ENCODE measurements at regions not wholly inside any gene's neighbourhood (a gene's known extent, or its start where the extent isn't known, plus 50 kb on each side); places are given as distances from the start of the nearest gene placed in this dataset.

DNA sequence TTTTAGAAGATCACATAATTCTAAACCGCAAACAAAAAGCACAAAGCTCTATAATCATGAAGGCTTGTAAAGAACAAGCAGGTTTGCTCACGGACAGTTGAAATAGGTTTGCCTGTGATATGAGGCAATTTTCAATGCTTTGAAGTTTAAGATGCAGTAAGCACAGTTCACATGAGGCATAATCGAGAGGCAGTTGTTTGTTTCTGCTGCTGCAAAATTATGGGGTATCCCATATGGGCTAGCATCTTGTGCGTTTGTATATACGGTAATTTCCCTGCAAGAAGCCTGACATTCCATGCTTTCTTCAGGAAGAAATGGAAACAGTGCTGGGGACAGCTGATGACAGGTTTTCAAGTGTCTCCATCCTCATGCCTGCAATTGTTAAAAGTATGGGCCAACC is 94.6 kb upstream of the MC3R start:
- Histone ChIP-seq H4K20me1 (ENCODE audit: insufficient read depth, low read length) (no peaks in the 10 kb centered on the region), H3K79me2 (ENCODE audit: low read length) (no peaks in the 10 kb centered on the region), H3K27ac (ENCODE audit: low read length) (no peak overlapping the region), H2AFZ (ENCODE audit: low read length) (no peak overlapping the region), H3K9me2 (replicated peaks; ENCODE audit: insufficient read depth, low read length) (no peaks in the 10 kb centered on the region), H3K27me3 (replicated peaks; ENCODE audit: insufficient read depth, low read length) (no peaks in the 10 kb centered on the region), H3K9me3 (replicated peaks; ENCODE audit: insufficient read depth, low read length) (no peaks in the 10 kb centered on the region), H3K4me2 (ENCODE audit: low read depth, low read length) (no peak overlapping the region), H3K4me1 (ENCODE audit: low read length) (no peaks in the 10 kb centered on the region), H3F3A (ENCODE audit: insufficient read depth, low read length) (no peaks in the 10 kb centered on the region), H3K9ac (ENCODE audit: low read length) (no peak overlapping the region), H3K4me3 (ENCODE audit: low read length) (no peak overlapping the region), H3K36me3 (replicated peaks; ENCODE audit: insufficient read depth, low read length) (no peaks in the 10 kb centered on the region)
- TF ChIP-seq, protein P1, sequence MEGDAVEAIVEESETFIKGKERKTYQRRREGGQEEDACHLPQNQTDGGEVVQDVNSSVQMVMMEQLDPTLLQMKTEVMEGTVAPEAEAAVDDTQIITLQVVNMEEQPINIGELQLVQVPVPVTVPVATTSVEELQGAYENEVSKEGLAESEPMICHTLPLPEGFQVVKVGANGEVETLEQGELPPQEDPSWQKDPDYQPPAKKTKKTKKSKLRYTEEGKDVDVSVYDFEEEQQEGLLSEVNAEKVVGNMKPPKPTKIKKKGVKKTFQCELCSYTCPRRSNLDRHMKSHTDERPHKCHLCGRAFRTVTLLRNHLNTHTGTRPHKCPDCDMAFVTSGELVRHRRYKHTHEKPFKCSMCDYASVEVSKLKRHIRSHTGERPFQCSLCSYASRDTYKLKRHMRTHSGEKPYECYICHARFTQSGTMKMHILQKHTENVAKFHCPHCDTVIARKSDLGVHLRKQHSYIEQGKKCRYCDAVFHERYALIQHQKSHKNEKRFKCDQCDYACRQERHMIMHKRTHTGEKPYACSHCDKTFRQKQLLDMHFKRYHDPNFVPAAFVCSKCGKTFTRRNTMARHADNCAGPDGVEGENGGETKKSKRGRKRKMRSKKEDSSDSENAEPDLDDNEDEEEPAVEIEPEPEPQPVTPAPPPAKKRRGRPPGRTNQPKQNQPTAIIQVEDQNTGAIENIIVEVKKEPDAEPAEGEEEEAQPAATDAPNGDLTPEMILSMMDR (IDR thresholded peaks at IDR 0.05; ENCODE audit: low read length), result no peak
- no peak for TF ChIP-seq EZH2 (optimal IDR thresholded peaks at IDR 0.05; ENCODE audit: low read depth, low read length)
- no peak for TF ChIP-seq EZH2phosphoT487 (IDR thresholded peaks at IDR 0.05; ENCODE audit: low read length)
- no peak for DNase-seq

DNA sequence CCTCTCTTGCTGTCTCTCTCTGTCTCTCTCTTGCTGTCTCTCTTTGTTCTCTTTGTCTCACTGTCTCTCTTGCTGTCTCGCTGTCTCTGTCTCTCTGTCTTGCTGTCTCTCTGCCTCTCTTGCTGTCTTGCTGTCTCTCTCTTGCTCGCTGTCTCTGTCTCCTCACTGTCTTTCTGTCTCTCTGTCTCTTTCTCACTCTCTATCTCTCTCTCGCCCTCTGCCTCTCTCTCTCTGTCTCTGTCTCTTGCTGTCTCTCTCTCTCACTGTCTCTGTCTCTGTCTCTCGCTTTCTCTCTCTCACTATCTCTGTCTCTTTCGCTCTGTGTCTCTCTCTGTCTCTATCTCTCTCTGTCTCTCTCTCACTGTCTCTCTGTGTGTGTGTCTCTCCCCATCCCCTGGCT is 92.9 kb upstream of the MC3R start:
- Histone ChIP-seq H3K27ac (ENCODE audit: low read length) (no peak overlapping the region), H4K20me1 (ENCODE audit: insufficient read depth, low read length) (no peaks in the 10 kb centered on the region), H3K36me3 (replicated peaks; ENCODE audit: insufficient read depth, low read length) (no peaks in the 10 kb centered on the region), H3K4me1 (ENCODE audit: low read length) (no peaks in the 10 kb centered on the region), H3K9me3 (replicated peaks; ENCODE audit: insufficient read depth, low read length) (no peaks in the 10 kb centered on the region), H3K9me2 (replicated peaks; ENCODE audit: insufficient read depth, low read length) (no peaks in the 10 kb centered on the region), H3K79me2 (ENCODE audit: low read length) (no peaks in the 10 kb centered on the region), H3K9ac (ENCODE audit: low read length) (no peak overlapping the region), H2AFZ (ENCODE audit: low read length) (no peak overlapping the region), H3K4me3 (ENCODE audit: low read length) (no peak overlapping the region), H3K4me2 (ENCODE audit: low read depth, low read length) (no peak overlapping the region), H3K27me3 (replicated peaks; ENCODE audit: insufficient read depth, low read length) (no peaks in the 10 kb centered on the region), H3F3A (ENCODE audit: insufficient read depth, low read length) (no peaks in the 10 kb centered on the region)
- TF ChIP-seq EZH2 (optimal IDR thresholded peaks at IDR 0.05; ENCODE audit: low read depth, low read length) (no peak), EZH2phosphoT487 (IDR thresholded peaks at IDR 0.05; ENCODE audit: low read length) (no peak)
- TF ChIP-seq, protein P1 (IDR thresholded peaks at IDR 0.05; ENCODE audit: low read length), result no peak
- DNase-seq, result no peak

- Histone ChIP-seq H4K20me1 (ENCODE audit: insufficient read depth, low read length) (no peaks in the 10 kb centered on the region), H3K27me3 (replicated peaks; ENCODE audit: insufficient read depth, low read length) (no peaks in the 10 kb centered on the region), H3K36me3 (replicated peaks; ENCODE audit: insufficient read depth, low read length) (no peaks in the 10 kb centered on the region), H3K9me3 (replicated peaks; ENCODE audit: insufficient read depth, low read length) (no peaks in the 10 kb centered on the region), H3K27ac (ENCODE audit: low read length) (no peak overlapping the region), H2AFZ (ENCODE audit: low read length) (no peak overlapping the region), H3K4me2 (ENCODE audit: low read depth, low read length) (no peak overlapping the region), H3F3A (ENCODE audit: insufficient read depth, low read length) (no peaks in the 10 kb centered on the region), H3K4me1 (ENCODE audit: low read length) (no peaks in the 10 kb centered on the region), H3K9ac (ENCODE audit: low read length) (no peak overlapping the region), H3K4me3 (ENCODE audit: low read length) (no peak overlapping the region), H3K9me2 (replicated peaks; ENCODE audit: insufficient read depth, low read length) (no peaks in the 10 kb centered on the region), H3K79me2 (ENCODE audit: low read length) (no peaks in the 10 kb centered on the region)
- TF ChIP-seq EZH2 (optimal IDR thresholded peaks at IDR 0.05; ENCODE audit: low read depth, low read length) (no peak), EZH2phosphoT487 (IDR thresholded peaks at IDR 0.05; ENCODE audit: low read length) (no peak)
- TF ChIP-seq, protein P1 (IDR thresholded peaks at IDR 0.05; ENCODE audit: low read length), result no peak
- DNase-seq, result no peak
Observed at GRCh38 chr20:56157530-56158203, 90.9 kb upstream of the MC3R start.
